Uterus (tissue), 3 donors: ENCODE measurements at regions not wholly inside any gene's neighbourhood (a gene's known extent, or its start where the extent isn't known, plus 50 kb on each side); places are given as distances from the start of the nearest gene placed in this dataset.

ENCODE experiments used
- DNase-seq, 2 donors: peaks; one replicate each; pipeline ENCODE4 v3.0.0-alpha.2; 2019 to 2020
- H3K27ac ChIP-seq, 2 donors: fragments of 200-600 bp; sonication (generic); 1 replicate in 1 of 2; 2 replicates in 1 of 2; pipeline ENCODE4 v1.5.1; 2016 to 2018
- H3K27me3 ChIP-seq, 2 donors: fragments of 200-600 bp; sonication (generic); one replicate each; pipeline ENCODE4 v1.5.1; 2018 to 2019; ENCODE audit warnings: control low read depth in 1 of 2
- H3K36me3 ChIP-seq, 2 donors: fragments of 200-600 bp; sonication (generic); one replicate each; pipeline ENCODE4 v1.5.1; 2019; ENCODE audit warnings: control low read depth in 1 of 2
- H3K4me1 ChIP-seq, 2 donors: fragments of 200-600 bp; sonication (generic); one replicate each; pipeline ENCODE4 v1.5.1; 2018 to 2019; ENCODE audit warnings: control low read depth in 1 of 2
- H3K4me3 ChIP-seq, 2 donors: fragments of 200-600 bp; sonication (generic); 1 replicate in 1 of 2; 2 replicates in 1 of 2; pipeline ENCODE4 v1.5.1; 2018 to 2019; ENCODE audit warnings: mild to moderate bottlenecking in 1 of 2
- H3K9me3 ChIP-seq, 2 donors: fragments of 200-600 bp; sonication (generic); one replicate each; pipeline ENCODE4 v1.5.1; 2019; ENCODE audit warnings: control low read depth in 1 of 2
- POLR2A ChIP-seq, 2 donors: fragments of 450-650 bp; IDR thresholded peaks; one replicate each; pipeline ENCODE4 v1.6.1; 2016; ENCODE audit warnings: antibody characterized with exemption in 2 of 2, mild to moderate bottlenecking in 1 of 2, moderate library complexity in 1 of 2
- intact Hi-C: fragments of 100-400 bp; cut with DNase I; formaldehyde crosslinking; loops from one replicate; pipeline ENCODE4 v1.15.1; 2023; ENCODE audit warnings: low total_unique reads
- TF ChIP-seq, protein P1 (sequence below), 4 experiments: fragments of 200-600 bp in 2 of 4; fragments of 450-650 bp in 2 of 4; sonication (generic) in 2 of 4; IDR thresholded peaks; one replicate each; pipeline ENCODE4 v1.5.1; 2016 to 2019; ENCODE audit warnings: antibody characterized with exemption in 4 of 4, mild to moderate bottlenecking in 2 of 4, moderate library complexity in 1 of 4
- donor health status: DM: yes; HTN: yes; CAD: no.

DNA sequence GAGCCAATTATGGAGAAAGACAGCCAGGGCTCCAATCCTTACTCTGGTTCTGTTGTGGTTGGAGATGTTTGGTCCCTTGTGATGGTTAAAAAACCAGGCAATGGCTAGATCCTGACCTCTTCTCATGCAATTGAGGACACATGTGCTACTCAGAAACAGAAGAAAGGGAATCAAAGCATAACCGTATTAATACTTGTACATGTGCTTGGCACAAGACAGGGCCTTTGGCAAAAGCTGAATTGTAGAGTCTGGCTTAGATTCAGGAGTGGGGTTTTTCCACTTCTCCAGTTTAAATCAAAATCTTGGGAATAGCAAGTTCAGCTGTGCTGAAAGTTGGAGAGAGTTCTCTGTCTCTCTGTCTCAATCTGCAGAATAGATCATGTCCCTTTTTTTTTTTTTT lies 80.1 kb upstream of the E2F8 start:
- TF ChIP-seq, protein P1, sequence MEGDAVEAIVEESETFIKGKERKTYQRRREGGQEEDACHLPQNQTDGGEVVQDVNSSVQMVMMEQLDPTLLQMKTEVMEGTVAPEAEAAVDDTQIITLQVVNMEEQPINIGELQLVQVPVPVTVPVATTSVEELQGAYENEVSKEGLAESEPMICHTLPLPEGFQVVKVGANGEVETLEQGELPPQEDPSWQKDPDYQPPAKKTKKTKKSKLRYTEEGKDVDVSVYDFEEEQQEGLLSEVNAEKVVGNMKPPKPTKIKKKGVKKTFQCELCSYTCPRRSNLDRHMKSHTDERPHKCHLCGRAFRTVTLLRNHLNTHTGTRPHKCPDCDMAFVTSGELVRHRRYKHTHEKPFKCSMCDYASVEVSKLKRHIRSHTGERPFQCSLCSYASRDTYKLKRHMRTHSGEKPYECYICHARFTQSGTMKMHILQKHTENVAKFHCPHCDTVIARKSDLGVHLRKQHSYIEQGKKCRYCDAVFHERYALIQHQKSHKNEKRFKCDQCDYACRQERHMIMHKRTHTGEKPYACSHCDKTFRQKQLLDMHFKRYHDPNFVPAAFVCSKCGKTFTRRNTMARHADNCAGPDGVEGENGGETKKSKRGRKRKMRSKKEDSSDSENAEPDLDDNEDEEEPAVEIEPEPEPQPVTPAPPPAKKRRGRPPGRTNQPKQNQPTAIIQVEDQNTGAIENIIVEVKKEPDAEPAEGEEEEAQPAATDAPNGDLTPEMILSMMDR (IDR thresholded peaks at IDR 0.05): no peak
- no peak for TF ChIP-seq POLR2A (IDR thresholded peaks at IDR 0.05)
- Histone ChIP-seq H3K9me3 (no peaks in the 10 kb centered on the region), H3K27ac (no peak overlapping the region), H3K4me1 (peaks cover 0 to 6% of the 10 kb centered on the region in 2 donors), H3K36me3 (no peaks in the 10 kb centered on the region), H3K27me3 (peaks cover 0 to 4% of the 10 kb centered on the region in 2 donors), H3K4me3 (no peak overlapping the region)
- no peak for DNase-seq
- intact Hi-C loops: no loop called here

- H3K27me3 ChIP-seq: no peaks in the 10 kb centered on the region
- H3K4me3 ChIP-seq: no peak overlapping the region
- no peak for TF ChIP-seq POLR2A (IDR thresholded peaks at IDR 0.05)
- TF ChIP-seq, protein P1 (IDR thresholded peaks at IDR 0.05): no peak
- H3K27ac ChIP-seq: no peak overlapping the region
- no peaks in the 10 kb centered on the region for H3K9me3 ChIP-seq
- H3K4me1 ChIP-seq: peaks cover 0 to 6% of the 10 kb centered on the region in 2 donors
- H3K36me3 ChIP-seq: no peaks in the 10 kb centered on the region
- peak in 1 of 2 donors; percentile 17 for DNase-seq
- intact Hi-C loops: no loop called here
Observed at GRCh38 chr11:19316434-19316833, 75.7 kb upstream of the E2F8 start.

DNA sequence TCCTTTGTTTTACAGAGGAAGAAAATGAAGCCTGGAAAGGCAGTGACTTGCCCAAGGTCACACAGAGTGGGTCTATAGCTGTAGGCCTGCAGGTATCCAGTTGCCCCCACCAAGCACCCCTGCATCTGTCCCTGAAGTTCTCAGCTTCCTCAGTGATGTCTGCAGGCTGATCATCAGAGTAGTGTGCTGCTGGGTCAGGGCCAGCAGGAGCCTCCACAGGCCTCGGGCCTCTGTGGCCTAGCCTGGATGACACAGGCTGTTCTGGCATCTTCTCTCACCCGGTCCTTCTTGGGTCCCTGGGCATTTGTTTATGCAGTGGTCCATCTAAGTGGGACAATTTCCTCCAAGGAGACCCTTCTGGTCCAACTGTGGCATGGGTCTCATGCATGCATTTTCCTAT lies 74.8 kb upstream of the E2F8 start:
- Histone ChIP-seq H3K27me3 (no peaks in the 10 kb centered on the region), H3K9me3 (no peaks in the 10 kb centered on the region), H3K36me3 (no peaks in the 10 kb centered on the region), H3K27ac (no peak overlapping the region), H3K4me1 (peaks cover 0 to 6% of the 10 kb centered on the region in 2 donors), H3K4me3 (no peak overlapping the region)
- no peak for DNase-seq
- intact Hi-C loops: no loop called here
- no peak for TF ChIP-seq POLR2A (IDR thresholded peaks at IDR 0.05)
- TF ChIP-seq, protein P1 (IDR thresholded peaks at IDR 0.05): no peak

- Histone ChIP-seq H3K27me3 (no peaks in the 10 kb centered on the region), H3K36me3 (no peaks in the 10 kb centered on the region), H3K9me3 (no peaks in the 10 kb centered on the region), H3K27ac (no peak overlapping the region), H3K4me1 (peaks cover 0 to 6% of the 10 kb centered on the region in 2 donors), H3K4me3 (no peak overlapping the region)
- TF ChIP-seq, protein P1 (IDR thresholded peaks at IDR 0.05): no peak
- TF ChIP-seq POLR2A (IDR thresholded peaks at IDR 0.05): no peak
- intact Hi-C loops: no loop called here
- DNase-seq: no peak
Observed at GRCh38 chr11:19313140-19313539, 72.4 kb upstream of the E2F8 start.

DNA sequence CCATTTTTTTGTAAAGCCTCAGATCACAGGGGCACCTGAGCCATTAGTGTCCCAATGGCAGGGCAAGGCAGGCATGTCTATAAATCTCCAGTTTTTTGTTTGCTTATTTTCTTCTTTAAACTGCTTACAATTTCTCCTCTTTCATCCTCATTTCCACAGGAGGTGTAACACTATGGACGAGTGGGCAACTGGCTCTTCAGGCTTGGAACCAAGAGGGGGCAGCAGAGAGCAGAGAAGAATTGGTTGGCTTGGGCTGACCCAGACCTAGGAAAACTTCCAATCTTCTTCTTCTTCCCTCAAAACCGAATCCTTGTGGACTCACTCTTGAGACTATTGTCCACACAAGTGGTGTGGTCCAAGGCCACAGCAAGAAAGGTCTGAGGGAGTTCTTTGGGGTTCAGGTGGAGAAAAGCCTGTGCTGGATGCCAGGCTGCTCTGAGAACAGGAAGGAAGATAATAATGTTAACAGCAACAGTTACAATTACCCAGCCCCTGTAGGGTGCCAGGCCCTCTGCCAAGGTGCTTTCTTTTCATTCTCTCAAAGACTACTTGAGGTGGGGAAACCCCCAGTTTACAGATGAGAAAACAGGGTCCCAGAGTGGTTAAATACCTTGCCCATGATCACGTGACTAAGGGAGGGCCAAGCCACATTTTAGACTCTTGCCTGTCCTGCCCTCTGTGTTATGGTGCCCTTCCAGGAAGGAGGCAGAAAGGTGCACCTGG lies 70.7 kb upstream of the E2F8 start:
- Histone ChIP-seq H3K4me1 (peaks cover 0 to 1% of the 10 kb centered on the region in 2 donors), H3K36me3 (no peaks in the 10 kb centered on the region), H3K27me3 (no peaks in the 10 kb centered on the region), H3K9me3 (no peaks in the 10 kb centered on the region), H3K4me3 (no peak overlapping the region), H3K27ac (no peak overlapping the region)
- peak; percentile 22 to 28 for DNase-seq
- TF ChIP-seq, protein P1 (IDR thresholded peaks at IDR 0.05): peak; percentile 44 to 62 (median 50)
- TF ChIP-seq POLR2A (IDR thresholded peaks at IDR 0.05): no peak
- intact Hi-C loops: no loop called here
